ENCODE measurements at regions not wholly inside any gene's neighbourhood (a gene's known extent, or its start where the extent isn't known, plus 50 kb on each side); places are given as distances from the start of the nearest gene placed in this dataset.

GRCh38 chr2:236749346-236749745, 179.7 kb downstream of the ACKR3 start (continued):
- TF ChIP-seq ZNF142 (CRISPR knock-in tag; IDR thresholded peaks at IDR 0.05) (no peak), HNRNPL (IDR thresholded peaks at IDR 0.05; ENCODE audit: low read depth, low read length) (no peak)

DNA sequence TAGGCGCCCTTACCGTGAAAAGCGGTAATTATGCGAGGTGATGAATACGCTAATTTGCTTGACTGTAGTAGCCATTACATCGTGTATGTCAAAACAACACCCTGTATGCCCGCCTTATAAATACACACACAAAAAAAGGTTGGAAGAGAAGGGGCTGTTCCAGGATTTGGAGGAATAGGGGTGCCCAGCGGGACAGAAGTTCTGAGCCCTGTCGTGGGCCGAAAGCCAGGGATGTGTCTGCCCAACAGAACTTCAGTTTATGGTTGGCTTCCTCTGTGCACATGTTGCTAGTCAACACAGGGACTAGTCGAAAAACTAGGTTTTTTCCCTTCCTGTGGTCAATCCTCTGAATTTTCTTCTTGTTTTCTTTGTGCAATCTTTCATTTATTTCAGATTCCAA, 182.5 kb downstream of the ACKR3 start:
- no peak overlapping the region for H2AFZ ChIP-seq (ENCODE audit: low read length)
- FAIRE-seq (no peak), ATAC-seq (no peak), DNase-seq (ENCODE audit: low spot score) (no peak)
- no peak overlapping the region for H3K27ac ChIP-seq (ENCODE audit: extremely low read length, insufficient read depth, low read length)
- H3K4me3 ChIP-seq (replicated peaks in 1 of 3; ENCODE audit: insufficient read depth in 1 of 3, low read depth in 2 of 3, low read length in 3 of 3) = no peak overlapping the region
- intact Hi-C loops (cut with micrococcal nuclease; ENCODE audit: unreplicated experiment) (no loop called here), in situ Hi-C loops (cut with HindIII; ENCODE audit: extremely low pct_ligation_motif_present, low pct_unique_long_range_greater_than_20kb) (no loop called here)
- no peaks in the 10 kb centered on the region for H3K36me3 ChIP-seq (replicated peaks in 1 of 2; ENCODE audit: control insufficient read depth in 1 of 2, insufficient read depth in 2 of 2, low read length in 2 of 2)
- no peak overlapping the region for H3K9ac ChIP-seq (ENCODE audit: insufficient read depth, low read depth, low read length)
- POLR2A ChIA-PET = no interaction called here
- TF ChIP-seq NFYC (CRISPR knock-in tag; IDR thresholded peaks at IDR 0.05) (no peak), RFX5 (IDR thresholded peaks at IDR 0.05; ENCODE audit: low read depth, low read length) (no peak), KLF9 (CRISPR knock-in tag; IDR thresholded peaks at IDR 0.05; ENCODE audit: low read depth) (no peak), ZNF414 (CRISPR knock-in tag; IDR thresholded peaks at IDR 0.05) (no peak), MBNL3 (CRISPR knock-in tag; conservative IDR thresholded peaks at IDR 0.05) (no peak), GTF3A (CRISPR knock-in tag; conservative IDR thresholded peaks at IDR 0.05) (no peak), FOXK2 (IDR thresholded peaks at IDR 0.05) (no peak), RCOR2 (CRISPR knock-in tag; IDR thresholded peaks at IDR 0.05) (no peak), HNF4G (IDR thresholded peaks at IDR 0.05; ENCODE audit: borderline replicate concordance, low read depth, low read length) (no peak), HNF4G (CRISPR knock-in tag; IDR thresholded peaks at IDR 0.05; ENCODE audit: borderline replicate concordance, low read depth) (no peak), TSC22D2 (CRISPR knock-in tag; IDR thresholded peaks at IDR 0.05; ENCODE audit: borderline replicate concordance) (no peak)
- TF ChIP-seq, protein P1, sequence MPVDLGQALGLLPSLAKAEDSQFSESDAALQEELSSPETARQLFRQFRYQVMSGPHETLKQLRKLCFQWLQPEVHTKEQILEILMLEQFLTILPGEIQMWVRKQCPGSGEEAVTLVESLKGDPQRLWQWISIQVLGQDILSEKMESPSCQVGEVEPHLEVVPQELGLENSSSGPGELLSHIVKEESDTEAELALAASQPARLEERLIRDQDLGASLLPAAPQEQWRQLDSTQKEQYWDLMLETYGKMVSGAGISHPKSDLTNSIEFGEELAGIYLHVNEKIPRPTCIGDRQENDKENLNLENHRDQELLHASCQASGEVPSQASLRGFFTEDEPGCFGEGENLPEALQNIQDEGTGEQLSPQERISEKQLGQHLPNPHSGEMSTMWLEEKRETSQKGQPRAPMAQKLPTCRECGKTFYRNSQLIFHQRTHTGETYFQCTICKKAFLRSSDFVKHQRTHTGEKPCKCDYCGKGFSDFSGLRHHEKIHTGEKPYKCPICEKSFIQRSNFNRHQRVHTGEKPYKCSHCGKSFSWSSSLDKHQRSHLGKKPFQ (CRISPR knock-in tag; IDR thresholded peaks at IDR 0.05; ENCODE audit: insufficient replicate concordance) = no peak
- no peaks in the 10 kb centered on the region for H3K9me3 ChIP-seq (ENCODE audit: low read length)
- no peak overlapping the region for H3K4me2 ChIP-seq (ENCODE audit: low read depth, low read length)
- peaks cover 2 to 24% of the 10 kb centered on the region in 2 experiments; a peak in 3 of 5 replicates for H3K27me3 ChIP-seq (ENCODE audit: control insufficient read depth in 1 of 2, insufficient read depth in 2 of 2, low read length in 2 of 2)
- CTCF ChIA-PET (ENCODE audit: low intra/inter-chr PET ratio, low total read pairs) = no interaction called here
- no peaks in the 10 kb centered on the region for H4K20me1 ChIP-seq (ENCODE audit: insufficient read depth, low read length)
- H3K79me2 ChIP-seq (ENCODE audit: insufficient read depth, low read length) = no peaks in the 10 kb centered on the region
- 72% methylated on average over 11 of the region's 11 CpGs for WGBS (ENCODE audit: low lambda C conversion rate)
- no TSS peak for BruUV-seq (replicated peaks)
- no peaks in the 10 kb centered on the region for H3K4me1 ChIP-seq (ENCODE audit: insufficient read depth, low read length)

Measured in HepG2 (cell line).